Common myeloid progenitor, CD34-positive (primary cell): ENCODE measurements at regions not wholly inside any gene's neighbourhood (a gene's known extent, or its start where the extent isn't known, plus 50 kb on each side); places are given as distances from the start of the nearest gene placed in this dataset.

Experiments
- CTCF ChIA-PET: fragments of 350-600 bp; sonication (Branson Sonifier 250); formaldehyde crosslinking; loops from one replicate; lab custom pipeline; 2021; ENCODE audit warnings: antibody characterized with exemption; lab: Charles Lee
- POLR2A ChIA-PET: fragments of 350-600 bp; sonication (Branson Sonifier 250); formaldehyde crosslinking; loops from one replicate; lab custom pipeline; 2021; ENCODE audit warnings: antibody characterized with exemption; lab: Charles Lee
- DNase-seq, 3 donors: peaks; one replicate each; pipeline versions ENCODE4 v3.0.0 to v3.0.0-alpha.2; 2013
- H3K27ac ChIP-seq, 2 experiments: 1 replicate in 1 of 2; 2 replicates in 1 of 2; pipeline ENCODE4 v1.7.0; 2013; ENCODE audit warnings: inconsistent platforms in 2 of 2, low read length in 2 of 2, mild to moderate bottlenecking in 2 of 2, low read depth in 1 of 2, moderate library complexity in 1 of 2; ENCODE audit not compliant: severe bottlenecking in 2 of 2, insufficient read depth in 1 of 2, poor library complexity in 1 of 2
- H3K27me3 ChIP-seq, 5 experiments: replicated peaks in 2 of 5; 1 replicate in 3 of 5; 2 replicates in 2 of 5; pipeline versions ENCODE4 v1.6.1 to v1.7.0; 2013; ENCODE audit warnings: low read length in 4 of 5, mild to moderate bottlenecking in 2 of 5, moderate library complexity in 2 of 5, inconsistent platforms in 1 of 5; ENCODE audit not compliant: insufficient read depth in 5 of 5, control insufficient read depth in 4 of 5
- H3K36me3 ChIP-seq, 4 experiments: 1 replicate in 2 of 4; 2 replicates in 2 of 4; pipeline versions ENCODE4 v1.6.1 to v1.7.0; 2013; ENCODE audit warnings: low read length in 3 of 4, control low read depth in 1 of 4, mild to moderate bottlenecking in 1 of 4; ENCODE audit not compliant: control insufficient read depth in 4 of 4, insufficient read depth in 4 of 4
- H3K4me1 ChIP-seq, 4 experiments: 1 replicate in 3 of 4; 2 replicates in 1 of 4; pipeline versions ENCODE4 v1.6.1 to v1.7.1; 2013; ENCODE audit warnings: low read length in 3 of 4, mild to moderate bottlenecking in 3 of 4, control low read depth in 1 of 4, inconsistent platforms in 1 of 4, moderate library complexity in 1 of 4; ENCODE audit not compliant: control insufficient read depth in 4 of 4, insufficient read depth in 4 of 4; ENCODE audit errors: control extremely low read depth in 1 of 4
- H3K4me3 ChIP-seq, 7 experiments: 1 replicate in 4 of 7; 2 replicates in 3 of 7; pipeline versions ENCODE4 v1.5.1 to v1.7.0; 2013; ENCODE audit warnings: mild to moderate bottlenecking in 7 of 7, low read length in 6 of 7, moderate library complexity in 6 of 7, inconsistent platforms in 2 of 7, low read depth in 2 of 7, control low read depth in 1 of 7; ENCODE audit not compliant: insufficient read depth in 4 of 7, control insufficient read depth in 1 of 7; ENCODE audit errors: extremely low read depth in 1 of 7
- H3K9me3 ChIP-seq, 5 experiments: 1 replicate in 4 of 5; 2 replicates in 1 of 5; pipeline versions ENCODE4 v1.6.1 to v1.7.1; 2013; ENCODE audit warnings: low read length in 4 of 5, mild to moderate bottlenecking in 2 of 5, inconsistent platforms in 1 of 5, low read depth in 1 of 5, moderate library complexity in 1 of 5; ENCODE audit not compliant: control insufficient read depth in 4 of 5, insufficient read depth in 2 of 5; ENCODE audit errors: control extremely low read depth in 1 of 5
- WGBS: methylation state at CpG from one replicate; pipeline ENCODE4 v1.1.5; 2013; ENCODE audit not compliant: insufficient coverage; 5-methylcytosine and 5-hydroxymethylcytosine counted together

- ChIA-PET CTCF (no interaction called here), POLR2A (no interaction called here)
- Histone ChIP-seq H3K4me3 (no peak overlapping the region), H3K9me3 (no peaks in the 10 kb centered on the region), H3K27me3 (peaks cover 0 to 3% (median 0%) of the 10 kb centered on the region in 5 experiments), H3K27ac (no peak overlapping the region), H3K4me1 (peaks cover 0 to 6% (median 4%) of the 10 kb centered on the region in 4 experiments), H3K36me3 (no peaks in the 10 kb centered on the region)
- no peak for DNase-seq
Measured at GRCh38 chr4:108567831-108568230, 52.5 kb upstream of the RPL34 start.

GRCh38 chr4:108561116-108561515 lies 59.3 kb upstream of the RPL34 start:
- Histone ChIP-seq H3K27me3 (no peaks in the 10 kb centered on the region), H3K4me3 (no peak overlapping the region), H3K9me3 (no peaks in the 10 kb centered on the region), H3K27ac (no peak overlapping the region), H3K4me1 (peaks cover 0 to 2% (median 0%) of the 10 kb centered on the region in 4 experiments), H3K36me3 (no peaks in the 10 kb centered on the region)
- WGBS: 50% methylated on average over 2 of the region's 3 CpGs
- ChIA-PET POLR2A (no interaction called here), CTCF (interaction anchor here (2.3 kb wide), 1 partner anchor 10 kb away, joined by 6 read pairs; no protein-coding TSS in a partner anchor)
- DNase-seq: no peak

- DNase-seq: no peak
- CTCF ChIA-PET: interaction anchor here (2.0 kb wide), 1 partner anchor 11 kb away, joined by 9 read pairs; no protein-coding TSS in a partner anchor
- Histone ChIP-seq H3K4me1 (peaks cover 0 to 2% (median under 1%) of the 10 kb centered on the region in 4 experiments), H3K4me3 (no peak overlapping the region), H3K9me3 (no peaks in the 10 kb centered on the region), H3K27ac (no peak overlapping the region), H3K36me3 (no peaks in the 10 kb centered on the region), H3K27me3 (no peaks in the 10 kb centered on the region)
- no CpG with 5 or more reads among the region's 4 CpGs for WGBS
- POLR2A ChIA-PET: no interaction called here
Measured at GRCh38 chr4:108560616-108561015, 59.8 kb upstream of the RPL34 start.

GRCh38 chr4:108559911-108560310 lies 60.5 kb upstream of the RPL34 start:
- Histone ChIP-seq H3K9me3 (no peaks in the 10 kb centered on the region), H3K4me3 (no peak overlapping the region), H3K36me3 (no peaks in the 10 kb centered on the region), H3K27ac (no peak overlapping the region), H3K27me3 (no peaks in the 10 kb centered on the region), H3K4me1 (peaks cover 0 to 3% (median 0%) of the 10 kb centered on the region in 4 experiments)
- ChIA-PET POLR2A (interaction anchor here (1.0 kb wide), 1 partner anchor 33 kb away, joined by 3 read pairs; no protein-coding TSS in a partner anchor), CTCF (interaction anchor here (1.2 to 2.0 kb wide), 2 partner anchors 12 to 500 kb away, joined by 5 to 9 read pairs; no protein-coding TSS in a partner anchor)
- WGBS: 100% methylated on average over 3 of the region's 3 CpGs
- no peak for DNase-seq

GRCh38 chr4:108559068-108559793 lies 61.1 kb upstream of the RPL34 start:
- WGBS: 75% methylated on average over 4 of the region's 7 CpGs
- Histone ChIP-seq H3K36me3 (no peaks in the 10 kb centered on the region), H3K4me3 (no peak overlapping the region), H3K4me1 (peaks cover 0 to 3% (median 0%) of the 10 kb centered on the region in 4 experiments), H3K9me3 (no peaks in the 10 kb centered on the region), H3K27ac (no peak overlapping the region), H3K27me3 (no peaks in the 10 kb centered on the region)
- CTCF ChIA-PET: interaction anchor here (1.0 to 2.0 kb wide), 3 partner anchors 13 to 499 kb away, joined by 3 to 9 read pairs (median 5); no protein-coding TSS in a partner anchor
- no peak for DNase-seq
- POLR2A ChIA-PET: interaction anchor here (1.0 kb wide), 1 partner anchor 32 kb away, joined by 3 read pairs; no protein-coding TSS in a partner anchor

- Histone ChIP-seq H3K9me3 (peaks cover 0 to 1% (median 0%) of the 10 kb centered on the region in 5 experiments), H3K27me3 (no peaks in the 10 kb centered on the region), H3K27ac (no peak overlapping the region), H3K36me3 (no peaks in the 10 kb centered on the region), H3K4me3 (no peak overlapping the region), H3K4me1 (peaks cover 0 to 3% (median 0%) of the 10 kb centered on the region in 4 experiments)
- ChIA-PET POLR2A (no interaction called here), CTCF (no interaction called here)
- no peak for DNase-seq
- 91% methylated on average over 5 of the region's 5 CpGs for WGBS
Measured at GRCh38 chr4:108556588-108557200, 63.7 kb upstream of the RPL34 start.

GRCh38 chr4:108556166-108556565 lies 64.2 kb upstream of the RPL34 start:
- ChIA-PET POLR2A (no interaction called here), CTCF (no interaction called here)
- 83% methylated on average over 1 of the region's 5 CpGs for WGBS
- Histone ChIP-seq H3K4me3 (no peak overlapping the region), H3K4me1 (peaks cover 0 to 3% (median 0%) of the 10 kb centered on the region in 4 experiments), H3K9me3 (peaks cover 0 to 1% (median 0%) of the 10 kb centered on the region in 5 experiments), H3K27me3 (no peaks in the 10 kb centered on the region), H3K36me3 (no peaks in the 10 kb centered on the region), H3K27ac (no peak overlapping the region)
- no peak for DNase-seq
